CD4-positive, alpha-beta T cell treated with Interleukin-21 for 1 hour (primary cell): ENCODE measurements at regions not wholly inside any gene's neighbourhood (a gene's known extent, or its start where the extent isn't known, plus 50 kb on each side); places are given as distances from the start of the nearest gene placed in this dataset.
A peak's percentile ranks its signal among the peaks of the same experiment; 100 is the strongest.

ENCODE experiments used
- DNase-seq: peaks from one replicate; pipeline ENCODE4 v3.0.0-alpha.2; 2020

GRCh38 chr16:85510041-85510659 lies 103.0 kb upstream of the GSE1 start:
- DNase-seq: no peak

DNA sequence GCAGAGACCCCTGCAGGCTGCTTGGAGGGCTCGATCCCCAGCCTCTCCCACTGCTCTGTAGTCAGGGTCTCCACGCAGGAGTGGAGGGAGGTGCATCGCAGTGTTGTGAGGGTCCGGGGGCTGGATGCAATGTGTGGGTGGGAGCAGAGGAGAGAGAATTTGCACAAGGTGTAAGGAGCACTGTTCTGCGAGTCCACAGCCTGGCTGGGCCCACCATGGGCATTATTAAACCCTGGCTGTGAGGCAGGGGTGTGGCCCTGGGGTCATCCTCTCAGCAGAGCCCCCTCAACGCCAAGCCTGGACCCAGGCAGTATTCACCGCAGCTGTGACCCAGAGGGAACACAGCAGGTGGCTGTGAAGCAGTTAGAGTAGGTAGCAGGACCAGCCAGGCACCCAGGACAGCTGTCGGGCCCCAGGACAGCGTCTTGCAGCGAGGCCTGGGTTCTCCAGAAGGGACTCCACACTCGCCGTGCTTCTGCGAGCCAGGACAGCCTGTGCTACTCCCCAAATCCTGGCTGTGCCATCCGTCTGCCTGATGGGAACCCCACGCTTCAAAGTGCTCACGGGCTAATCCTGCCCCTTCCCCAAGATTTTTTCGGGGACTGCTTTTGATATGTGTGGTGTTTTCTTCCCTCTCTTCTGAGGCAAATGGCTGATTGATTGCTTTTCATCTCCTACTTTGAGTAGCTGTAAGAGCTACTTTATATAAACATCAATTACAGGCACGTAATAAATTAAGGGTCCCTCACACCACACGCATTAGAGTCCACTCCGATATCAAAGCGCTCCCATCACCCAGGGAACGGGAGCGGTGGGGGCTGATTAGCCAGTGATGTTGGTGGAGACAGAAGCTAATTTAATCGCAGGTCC lies 100.9 kb upstream of the GSE1 start:
- DNase-seq: no peak

DNA sequence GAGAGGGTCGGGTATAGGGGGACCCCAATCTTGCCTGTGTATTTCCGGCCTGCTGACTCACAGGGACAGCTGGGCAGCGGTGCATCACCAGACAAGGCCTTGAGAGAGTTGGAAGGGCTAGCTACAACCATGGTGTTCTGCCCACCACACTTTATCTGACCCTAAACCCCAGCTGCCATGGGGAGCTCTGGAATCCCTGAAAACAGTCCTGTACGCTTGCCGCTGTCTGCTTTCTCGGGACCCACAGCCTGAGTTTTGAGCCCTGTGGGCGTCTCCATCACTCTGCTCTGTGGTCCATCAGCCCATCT lies 100.4 kb upstream of the GSE1 start:
- DNase-seq: no peak

DNA sequence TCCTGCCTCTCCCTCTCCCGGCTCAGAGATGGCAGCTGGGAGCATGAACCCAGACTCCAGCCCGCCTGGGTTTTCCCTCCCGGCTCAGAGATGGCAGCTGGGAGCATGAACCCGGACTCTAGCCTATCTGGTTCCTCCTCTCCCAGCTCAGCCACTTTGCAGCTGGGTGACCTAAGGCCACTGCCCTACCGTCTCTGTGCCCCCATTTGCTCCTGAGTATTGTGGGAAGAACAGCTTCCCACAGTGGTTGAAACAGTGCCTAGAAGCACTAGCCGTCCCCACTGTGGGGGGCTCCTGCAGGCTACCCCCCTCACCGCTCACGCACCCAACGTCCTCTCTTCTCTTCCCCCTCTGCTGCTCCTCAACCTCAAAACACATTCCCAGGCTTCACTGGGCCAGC lies 99.9 kb upstream of the GSE1 start:
- DNase-seq: no peak

DNA sequence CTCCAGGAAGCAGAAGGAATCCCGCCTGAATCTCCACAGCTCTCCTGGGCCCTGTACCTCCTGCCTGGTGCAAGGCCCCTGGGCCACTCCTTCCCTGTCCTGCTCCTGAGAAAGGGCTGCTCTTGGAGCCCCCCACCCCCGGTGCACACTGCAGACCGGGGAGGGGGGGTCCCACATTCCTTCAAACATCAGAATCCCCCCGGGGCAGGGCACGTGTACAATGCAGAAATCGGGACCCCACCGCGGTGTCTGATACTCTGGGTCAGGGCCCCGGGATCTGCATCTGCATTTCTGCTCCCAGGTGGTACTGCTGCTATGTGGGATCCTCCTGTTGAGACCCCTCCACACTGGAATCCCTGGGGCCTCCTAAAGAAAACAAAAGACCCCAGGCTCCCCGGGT lies 99.5 kb upstream of the GSE1 start:
- DNase-seq: no peak

DNA sequence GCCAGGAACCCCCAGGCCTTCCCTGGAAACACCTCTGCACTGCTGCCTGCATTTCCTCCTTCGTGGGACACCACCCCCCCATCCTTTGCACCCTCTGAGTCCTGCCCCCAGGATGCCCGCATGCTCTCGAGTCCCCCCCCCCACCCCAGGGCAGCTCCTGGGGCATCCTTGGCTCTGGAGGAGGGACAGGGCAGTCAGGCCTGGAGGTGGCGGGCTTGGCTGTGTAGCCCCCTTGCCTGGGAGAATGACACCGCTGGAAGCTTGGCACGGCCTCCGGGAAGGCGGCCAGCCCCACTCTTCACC lies 98.9 kb upstream of the GSE1 start:
- no peak for DNase-seq

DNA sequence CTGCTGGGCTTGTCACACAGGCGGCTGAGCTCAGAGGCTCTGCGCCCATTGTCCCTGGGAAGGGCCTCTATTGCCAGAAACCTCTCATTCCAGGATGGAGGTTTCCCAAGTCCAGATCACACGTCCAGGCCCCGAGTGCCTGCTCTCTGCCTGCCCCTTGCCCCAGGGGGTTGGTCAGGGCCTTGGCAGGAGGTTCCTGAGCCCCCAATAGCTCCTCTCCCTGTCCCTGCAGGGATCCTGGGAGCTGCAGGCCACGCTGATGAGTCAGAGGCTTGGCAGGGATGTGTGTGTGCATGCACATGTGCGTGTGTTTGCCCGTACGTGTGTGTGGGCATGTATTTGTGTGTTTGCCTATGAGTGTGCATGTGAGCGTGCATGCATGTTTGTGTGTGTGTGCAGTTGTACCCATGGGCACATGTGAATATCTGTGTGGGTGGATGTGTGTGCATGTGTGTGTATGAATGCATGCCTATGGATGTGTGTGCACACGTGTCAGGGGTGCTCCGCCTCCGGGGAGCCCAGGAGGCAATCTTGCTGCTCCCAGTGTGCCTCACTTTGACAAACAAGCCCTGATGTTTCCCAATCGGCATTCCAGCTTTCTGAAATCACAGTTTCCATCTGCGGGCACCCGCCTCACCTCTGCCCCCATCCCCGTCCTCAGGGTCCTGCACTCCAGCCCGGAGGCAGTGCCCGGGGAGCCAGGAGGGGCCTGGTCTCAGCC lies 98.4 kb upstream of the GSE1 start:
- no peak for DNase-seq

DNA sequence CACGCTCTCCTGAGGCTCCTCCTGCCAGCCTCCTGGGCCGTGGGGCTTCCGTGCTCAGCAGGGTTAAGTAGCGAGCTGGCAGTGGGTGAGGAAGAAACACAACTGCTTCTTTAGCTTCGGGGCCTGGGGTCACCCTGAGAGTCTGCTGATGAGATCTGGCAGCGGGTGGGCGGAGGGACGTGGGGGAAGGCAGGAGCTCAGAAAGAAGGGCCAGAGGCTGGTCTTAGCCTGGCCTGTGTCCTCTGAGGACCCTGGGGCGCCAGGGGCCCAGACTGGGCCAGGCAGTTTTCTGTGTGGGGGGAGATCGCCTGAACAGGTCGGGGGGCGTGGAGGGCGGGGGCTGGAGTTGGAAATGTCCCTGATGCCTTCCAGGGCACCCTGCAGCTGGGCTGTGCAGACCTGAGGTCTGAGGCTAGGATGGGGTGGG lies 97.8 kb upstream of the GSE1 start:
- no peak for DNase-seq

GRCh38 chr16:85515830-85516397 lies 97.2 kb upstream of the GSE1 start:
- DNase-seq: no peak

GRCh38 chr16:85517154-85517553 lies 96.0 kb upstream of the GSE1 start:
- DNase-seq: no peak

- no peak for DNase-seq
These were observed 95.5 kb upstream of the GSE1 start for GRCh38 chr16:85517563-85518179.

DNA sequence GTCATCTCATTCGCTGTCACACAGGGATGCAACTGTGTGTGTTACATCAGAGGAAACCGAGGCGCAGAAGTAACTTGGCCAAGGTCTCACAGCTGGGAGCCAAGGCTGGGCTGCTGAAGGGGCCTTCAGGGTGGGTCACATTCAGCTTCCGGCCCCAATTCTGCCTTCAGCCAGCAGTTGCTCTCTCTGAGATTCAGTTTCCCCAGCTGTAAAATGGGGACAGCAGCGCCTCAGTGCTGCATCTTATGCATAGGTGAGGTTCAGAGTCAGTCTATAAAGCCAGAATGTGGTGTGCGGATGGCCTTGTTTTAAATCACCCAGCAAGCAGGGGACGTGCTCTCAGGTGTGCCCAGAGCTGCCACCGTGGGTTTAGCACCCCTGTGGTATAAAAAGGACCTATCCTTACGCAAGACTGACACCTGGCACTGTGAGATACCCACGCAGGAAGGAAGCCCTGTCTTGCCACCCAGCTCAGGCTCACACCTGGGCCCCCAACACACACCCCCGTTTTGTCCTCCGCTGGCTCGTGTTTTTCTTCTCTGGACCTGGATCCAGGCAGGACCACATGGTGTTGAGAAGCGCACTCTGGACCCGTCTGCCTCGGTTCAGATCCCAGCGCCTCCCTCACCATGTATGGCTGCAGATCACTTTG lies 94.6 kb upstream of the GSE1 start:
- no peak for DNase-seq

DNA sequence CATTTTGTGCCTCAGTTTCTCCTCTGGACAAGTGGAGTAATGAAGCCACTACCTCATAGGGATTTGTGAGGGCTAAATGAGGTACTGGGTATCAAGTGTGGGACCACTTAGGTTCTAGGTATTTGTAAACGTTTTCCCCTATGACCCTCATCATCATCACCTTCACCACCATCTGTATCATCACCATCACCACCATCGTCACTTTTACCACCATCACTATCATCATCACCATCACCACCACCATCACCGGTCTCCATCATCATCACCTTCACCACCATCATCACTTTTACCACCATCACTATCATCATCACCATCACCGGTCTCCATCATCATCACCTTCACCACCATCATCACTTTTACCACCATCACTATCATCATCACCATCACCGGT lies 94.1 kb upstream of the GSE1 start:
- peak; percentile 36 for DNase-seq

- peak; percentile 41 for DNase-seq
These were observed 93.4 kb upstream of the GSE1 start for GRCh38 chr16:85519540-85520231.

DNA sequence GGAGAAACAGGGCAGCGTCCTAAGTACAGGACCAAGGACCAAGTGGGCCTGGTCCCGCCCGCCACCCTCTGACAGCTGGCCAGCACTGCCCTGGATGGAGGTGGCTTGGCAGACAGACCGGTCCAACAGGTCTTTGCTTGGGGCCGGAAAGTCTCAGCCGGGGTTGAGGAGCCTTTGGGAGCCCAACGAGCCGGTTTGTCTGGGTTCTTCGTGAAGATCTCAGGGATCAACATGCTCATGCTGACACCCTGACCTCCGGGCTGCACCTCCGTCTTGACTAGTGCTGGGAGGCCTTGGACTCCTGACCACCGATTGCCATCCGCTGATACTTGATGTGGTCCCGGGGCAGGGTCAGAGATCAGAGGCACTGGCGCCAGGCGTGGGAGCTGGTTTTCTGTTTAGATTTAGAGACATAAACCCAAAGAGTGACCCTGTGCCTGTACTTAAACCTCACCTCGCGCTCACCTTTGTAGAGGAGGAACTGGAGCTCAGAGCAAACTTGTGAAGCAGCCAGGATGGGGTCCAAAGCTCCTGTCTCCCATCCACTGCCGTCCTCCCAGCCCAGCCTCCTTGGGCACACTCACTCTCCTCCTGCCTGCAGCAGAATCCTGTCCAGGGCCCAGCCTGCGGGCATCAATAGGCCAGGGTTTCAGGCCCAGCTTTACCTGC lies 92.1 kb upstream of the GSE1 start:
- no peak for DNase-seq

GRCh38 chr16:85521552-85522307 lies 91.4 kb upstream of the GSE1 start:
- DNase-seq: no peak

GRCh38 chr16:85522308-85522841 lies 90.7 kb upstream of the GSE1 start:
- no peak for DNase-seq

DNA sequence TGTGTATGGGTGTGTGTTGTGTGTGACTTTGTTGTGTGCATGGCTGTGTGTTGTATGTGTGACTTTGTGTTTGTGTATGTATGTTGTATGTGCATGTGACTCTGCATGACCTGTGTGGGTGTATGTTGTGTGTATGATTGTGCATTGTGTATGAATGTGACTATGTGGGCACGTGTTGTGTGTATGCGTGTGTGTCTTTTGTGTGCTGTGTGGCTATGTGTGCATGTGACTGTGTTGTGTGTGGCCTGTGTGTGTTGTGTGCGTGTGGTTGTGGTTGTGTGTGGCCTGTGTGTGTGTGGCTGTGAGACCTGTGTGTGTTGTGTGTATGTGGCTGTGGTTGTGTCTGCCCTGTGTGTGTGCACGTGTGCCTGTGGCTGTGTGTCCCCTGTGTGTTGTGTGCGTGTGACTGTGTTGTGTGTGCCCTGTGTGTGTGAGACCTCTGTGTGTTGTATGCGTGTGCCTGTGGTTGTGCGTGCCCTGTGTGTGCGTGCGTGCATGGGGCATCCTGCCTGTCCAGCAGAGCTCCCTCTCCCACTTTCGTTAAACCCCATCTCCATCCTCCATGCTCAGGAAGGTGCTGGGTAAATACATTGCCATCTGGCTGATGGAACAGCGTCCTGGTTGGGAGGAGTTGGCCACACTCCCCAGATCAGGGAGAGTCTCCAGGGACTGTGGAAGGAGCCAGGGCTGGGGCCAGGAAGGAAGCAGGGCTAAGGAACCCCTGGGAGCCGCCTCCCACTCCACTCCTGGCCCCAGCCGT lies 90.1 kb upstream of the GSE1 start:
- DNase-seq: no peak

DNA sequence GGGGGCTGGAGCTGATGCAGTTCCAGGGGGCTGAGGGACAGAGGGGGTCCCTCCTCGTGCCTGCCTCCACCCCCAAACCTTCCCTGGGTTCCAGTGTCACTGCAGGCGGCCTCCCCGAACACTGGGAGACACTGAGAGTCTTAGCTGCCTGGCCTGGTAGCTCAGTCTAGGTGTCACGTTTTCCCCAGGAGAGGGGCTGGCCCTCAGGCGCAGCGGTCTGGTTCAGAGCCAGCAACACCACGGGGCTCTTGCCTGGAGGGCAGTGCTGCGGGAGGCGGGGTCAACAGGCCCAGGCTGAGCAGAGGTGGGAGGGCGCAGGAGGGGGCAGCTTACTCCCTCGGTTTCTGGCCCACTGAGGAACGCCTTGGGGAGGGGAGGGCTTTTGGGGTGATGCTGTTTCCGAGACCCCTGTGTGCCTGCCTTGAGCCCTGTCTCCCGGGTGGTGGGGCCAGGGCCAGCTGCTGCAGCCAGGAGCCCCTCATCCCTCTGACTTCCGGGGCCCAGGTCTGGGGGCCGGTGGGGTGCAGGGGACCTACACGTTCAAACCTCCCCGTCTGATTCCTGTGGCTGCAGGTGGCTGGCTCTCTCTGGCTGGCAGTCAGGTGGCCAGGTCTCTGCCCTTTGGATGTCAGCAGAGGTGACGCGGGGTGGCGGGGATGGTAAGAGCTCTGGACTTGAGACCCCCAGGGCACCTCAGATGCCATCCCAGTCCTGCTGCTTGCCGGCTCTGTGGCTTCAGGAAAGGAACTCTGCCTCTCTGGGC lies 89.3 kb upstream of the GSE1 start:
- no peak for DNase-seq
